Lower lobe of right lung (tissue), 2 donors: ENCODE measurements at regions not wholly inside any gene's neighbourhood (a gene's known extent, or its start where the extent isn't known, plus 50 kb on each side); places are given as distances from the start of the nearest gene placed in this dataset.

Experiments
- ATAC-seq, 2 donors: fragments of 200-7000 bp; cut with Tn5 transposase; one replicate each; pipeline ENCODE4 v1.9.1; 2020 to 2022; ENCODE audit warnings: mild to moderate bottlenecking in 2 of 2, moderate library complexity in 2 of 2
- DNase-seq: peaks from one replicate; pipeline ENCODE4 v3.0.0-alpha.2; 2020
- H3K27ac ChIP-seq: fragments of 200-600 bp; one replicate; pipeline ENCODE4 v1.8.0; 2022
- H3K27me3 ChIP-seq: fragments of 200-600 bp; one replicate; pipeline ENCODE4 v1.8.0; 2022; ENCODE audit warnings: low read depth
- H3K36me3 ChIP-seq: fragments of 200-600 bp; one replicate; pipeline ENCODE4 v1.8.0; 2022; ENCODE audit warnings: mild to moderate bottlenecking
- H3K4me1 ChIP-seq: fragments of 200-600 bp; one replicate; pipeline ENCODE4 v1.8.0; 2022
- H3K4me3 ChIP-seq: fragments of 200-600 bp; one replicate; pipeline ENCODE4 v1.8.0; 2022; ENCODE audit warnings: mild to moderate bottlenecking
- H3K9me3 ChIP-seq: fragments of 200-600 bp; one replicate; pipeline ENCODE4 v1.8.0; 2022
- intact Hi-C: fragments of 100-400 bp; cut with DNase I; formaldehyde crosslinking; loops from one replicate; pipeline ENCODE4 v1.11.0; 2022
- TF ChIP-seq, protein P1 (sequence below): fragments of 200-600 bp; IDR thresholded peaks from one replicate; pipeline ENCODE4 v1.8.0; 2022; ENCODE audit warnings: antibody characterized with exemption, mild to moderate bottlenecking
- donor health status: DM: no; HTN: yes; CAD: no; lungs with severe emphysema.

DNA sequence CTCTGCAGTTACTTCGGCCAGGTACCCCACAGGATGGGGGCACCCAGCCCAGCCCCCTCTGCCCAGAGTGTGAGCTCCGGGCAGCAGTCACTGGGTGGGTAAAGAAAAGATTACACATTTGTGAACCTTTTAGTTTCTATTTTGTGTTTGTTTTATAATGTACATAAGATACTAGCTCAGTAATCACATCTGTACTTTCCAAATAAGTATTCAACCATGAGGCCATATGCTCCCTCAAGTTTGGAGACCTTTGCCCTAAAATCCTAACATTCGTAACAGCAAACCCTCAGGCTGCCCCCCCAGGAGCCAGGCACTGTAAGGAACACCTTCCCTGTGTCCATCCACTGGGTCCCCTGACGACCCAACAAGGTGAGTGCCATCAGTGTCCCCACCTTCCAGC, 68.3 kb upstream of the SLC6A6 start:
- DNase-seq = peak; percentile 20
- intact Hi-C loops = no loop called here
- ATAC-seq = no peak

DNA sequence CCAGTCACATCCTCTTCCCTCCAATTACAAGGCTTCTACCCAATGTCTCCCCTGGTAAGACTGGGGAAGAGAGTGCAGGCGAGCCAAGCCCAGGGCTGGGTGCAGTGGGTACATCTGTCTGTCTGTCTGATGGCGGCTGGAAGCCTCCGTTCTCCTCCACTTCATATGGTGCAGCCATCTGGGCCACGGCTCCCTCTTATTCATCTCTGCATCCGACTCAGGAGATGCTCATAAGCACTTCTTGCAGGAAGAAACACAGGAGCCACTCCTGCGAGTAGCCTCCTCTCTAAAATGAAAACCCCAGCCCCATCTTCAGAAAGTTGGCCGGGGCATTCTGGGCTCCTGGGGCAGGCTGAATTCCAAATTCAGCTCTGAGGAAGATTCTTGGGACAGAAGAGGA, 67.5 kb upstream of the SLC6A6 start:
- H3K27ac ChIP-seq = no peak overlapping the region
- intact Hi-C loops = no loop called here
- DNase-seq = peak; percentile 12
- ATAC-seq = no peak
- no peaks in the 10 kb centered on the region for H3K27me3 ChIP-seq
- peaks cover 3% of the 10 kb centered on the region for H3K4me1 ChIP-seq
- no peaks in the 10 kb centered on the region for H3K9me3 ChIP-seq
- TF ChIP-seq, protein P1, sequence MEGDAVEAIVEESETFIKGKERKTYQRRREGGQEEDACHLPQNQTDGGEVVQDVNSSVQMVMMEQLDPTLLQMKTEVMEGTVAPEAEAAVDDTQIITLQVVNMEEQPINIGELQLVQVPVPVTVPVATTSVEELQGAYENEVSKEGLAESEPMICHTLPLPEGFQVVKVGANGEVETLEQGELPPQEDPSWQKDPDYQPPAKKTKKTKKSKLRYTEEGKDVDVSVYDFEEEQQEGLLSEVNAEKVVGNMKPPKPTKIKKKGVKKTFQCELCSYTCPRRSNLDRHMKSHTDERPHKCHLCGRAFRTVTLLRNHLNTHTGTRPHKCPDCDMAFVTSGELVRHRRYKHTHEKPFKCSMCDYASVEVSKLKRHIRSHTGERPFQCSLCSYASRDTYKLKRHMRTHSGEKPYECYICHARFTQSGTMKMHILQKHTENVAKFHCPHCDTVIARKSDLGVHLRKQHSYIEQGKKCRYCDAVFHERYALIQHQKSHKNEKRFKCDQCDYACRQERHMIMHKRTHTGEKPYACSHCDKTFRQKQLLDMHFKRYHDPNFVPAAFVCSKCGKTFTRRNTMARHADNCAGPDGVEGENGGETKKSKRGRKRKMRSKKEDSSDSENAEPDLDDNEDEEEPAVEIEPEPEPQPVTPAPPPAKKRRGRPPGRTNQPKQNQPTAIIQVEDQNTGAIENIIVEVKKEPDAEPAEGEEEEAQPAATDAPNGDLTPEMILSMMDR = no peak
- H3K4me3 ChIP-seq = no peak overlapping the region
- no peaks in the 10 kb centered on the region for H3K36me3 ChIP-seq

More for the DNA sequence above, 68.3 kb upstream of the SLC6A6 start:
- H3K36me3 ChIP-seq = no peaks in the 10 kb centered on the region
- no peak overlapping the region for H3K27ac ChIP-seq
- no peaks in the 10 kb centered on the region for H3K9me3 ChIP-seq
- no peaks in the 10 kb centered on the region for H3K27me3 ChIP-seq
- peaks cover 3% of the 10 kb centered on the region for H3K4me1 ChIP-seq
- no peak overlapping the region for H3K4me3 ChIP-seq
- TF ChIP-seq, protein P1 = no peak

DNA sequence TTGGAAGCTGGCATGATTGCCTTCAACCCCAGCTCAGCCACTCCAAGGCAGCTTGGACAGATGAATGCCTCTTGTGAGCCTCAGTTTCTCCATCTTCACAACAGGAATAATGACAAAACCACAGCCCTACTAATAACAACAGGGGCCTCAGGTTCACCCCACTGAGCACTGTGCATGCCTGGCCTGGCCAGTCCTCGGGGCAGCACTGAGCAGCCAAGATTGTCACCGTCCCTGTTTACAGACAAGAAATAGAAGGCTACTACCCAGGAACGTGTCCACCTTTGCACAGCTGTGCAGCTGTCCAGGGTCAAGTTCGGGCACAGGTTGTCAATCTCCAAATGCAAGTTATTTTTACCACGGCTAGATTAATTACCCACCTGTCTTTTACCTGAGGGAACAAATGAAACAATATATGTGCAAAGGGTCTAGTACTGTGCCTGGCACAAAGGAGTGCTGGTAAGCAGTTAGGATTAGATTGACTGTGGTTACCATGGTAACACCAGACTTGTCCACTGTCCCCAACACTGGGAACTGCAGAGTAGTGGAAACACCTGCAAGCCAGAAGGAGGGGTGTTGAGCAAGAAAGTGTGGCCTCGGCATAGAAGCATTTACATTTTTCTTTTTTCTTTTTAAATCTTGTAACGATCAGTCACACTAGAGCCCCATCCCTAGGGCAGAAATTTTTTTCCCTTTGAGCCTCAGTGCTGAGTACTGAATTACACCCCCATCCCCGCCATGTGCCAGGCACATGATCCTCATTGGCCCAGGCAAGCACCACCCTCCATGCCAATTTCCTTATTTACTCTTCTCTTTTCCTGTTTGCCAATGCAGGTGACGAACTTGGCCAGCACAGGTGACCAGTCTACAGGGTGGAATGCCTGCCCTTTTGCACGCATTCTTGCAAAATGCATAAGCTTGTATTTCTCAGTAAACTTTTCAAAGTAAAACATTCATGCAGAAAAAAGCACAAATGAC, 66.3 kb upstream of the SLC6A6 start:
- peak; percentile 75 for DNase-seq
- Histone ChIP-seq H3K4me1 (peaks cover 3% of the 10 kb centered on the region), H3K27ac (peak overlapping the region; percentile 41), H3K27me3 (no peaks in the 10 kb centered on the region), H3K4me3 (no peak overlapping the region), H3K9me3 (no peaks in the 10 kb centered on the region), H3K36me3 (no peaks in the 10 kb centered on the region)
- intact Hi-C loops = no loop called here
- TF ChIP-seq, protein P1 = no peak
- peak; percentile 91 to 94 for ATAC-seq

DNA sequence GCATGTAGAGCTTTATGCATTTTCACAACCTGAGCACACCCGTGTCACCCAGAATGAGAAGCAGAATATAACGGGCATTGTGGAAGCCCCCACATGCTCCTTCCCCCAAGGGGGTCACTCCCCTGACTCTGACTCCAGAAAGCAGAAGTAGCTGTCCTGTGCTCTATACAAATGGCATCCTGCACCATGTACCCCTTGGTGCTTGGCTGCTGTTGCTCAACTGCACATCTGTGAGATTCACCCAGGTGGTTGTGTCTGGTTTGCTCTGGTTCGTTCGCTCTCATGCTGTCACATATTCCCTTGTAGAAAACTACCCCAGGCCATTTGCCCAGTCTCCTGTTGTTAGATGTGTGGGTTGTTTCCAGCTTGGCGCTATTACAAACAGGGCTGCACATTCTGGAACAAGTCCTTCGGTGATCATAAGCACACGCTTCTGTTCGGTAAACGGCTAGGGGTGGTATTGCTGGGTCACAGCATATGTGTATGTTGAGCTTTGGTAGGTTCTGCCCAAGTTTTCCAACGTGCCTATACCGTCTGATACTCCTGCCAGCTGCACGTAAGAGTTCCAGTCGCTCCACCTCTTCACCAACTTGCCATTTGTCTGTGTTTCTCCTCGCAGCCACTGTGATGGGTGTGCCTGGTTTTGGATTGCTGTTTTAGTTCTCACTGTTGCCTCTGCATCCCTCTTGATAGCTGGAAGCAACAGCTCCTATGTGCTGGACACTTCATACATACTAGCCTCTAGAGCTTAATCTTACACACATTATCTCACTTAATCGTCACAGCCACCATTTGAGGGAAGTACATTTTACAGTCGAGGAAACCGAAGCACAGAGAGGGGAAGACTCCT, 65.4 kb upstream of the SLC6A6 start:
- peak; percentile 20 for DNase-seq
- Histone ChIP-seq H3K27me3 (no peaks in the 10 kb centered on the region), H3K36me3 (no peaks in the 10 kb centered on the region), H3K9me3 (no peaks in the 10 kb centered on the region), H3K4me3 (no peak overlapping the region), H3K27ac (no peak overlapping the region), H3K4me1 (peaks cover 3% of the 10 kb centered on the region)
- intact Hi-C loops = no loop called here
- no peak for ATAC-seq
- TF ChIP-seq, protein P1 = no peak

DNA sequence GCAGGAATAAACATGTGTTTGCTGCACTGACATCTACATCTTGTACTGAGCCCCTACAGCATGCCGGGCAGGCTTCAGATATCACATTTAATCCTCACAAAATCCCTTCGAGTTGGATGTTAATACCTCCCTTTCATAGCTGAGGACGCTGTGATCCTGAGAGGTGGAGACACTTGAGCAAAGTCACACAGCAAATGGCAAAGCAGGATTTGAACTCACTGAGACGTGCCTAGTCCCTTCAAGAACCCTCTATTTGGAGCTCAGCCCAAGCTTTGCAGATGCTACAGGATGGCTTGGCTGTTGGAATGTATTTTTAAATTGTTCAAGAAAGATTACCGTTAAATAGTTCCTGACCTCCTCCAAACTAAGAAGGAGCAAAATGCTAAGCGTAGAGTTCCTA, 64.6 kb upstream of the SLC6A6 start:
- DNase-seq (peak; percentile 8), ATAC-seq (no peak)
- Histone ChIP-seq H3K4me3 (no peak overlapping the region), H3K27ac (no peak overlapping the region), H3K27me3 (no peaks in the 10 kb centered on the region), H3K4me1 (peaks cover 3% of the 10 kb centered on the region), H3K36me3 (no peaks in the 10 kb centered on the region), H3K9me3 (no peaks in the 10 kb centered on the region)
- TF ChIP-seq, protein P1 = no peak
- intact Hi-C loops = no loop called here
